ENCODE measurements at regions not wholly inside any gene's neighbourhood (a gene's known extent, or its start where the extent isn't known, plus 50 kb on each side); places are given as distances from the start of the nearest gene placed in this dataset.

- Histone ChIP-seq H3K4me3 (replicated peaks in 1 of 3; ENCODE audit: insufficient read depth in 1 of 3, low read depth in 2 of 3, low read length in 3 of 3) (no peak overlapping the region), H3K4me2 (ENCODE audit: low read depth, low read length) (no peak overlapping the region), H3K9ac (ENCODE audit: insufficient read depth, low read depth, low read length) (no peak overlapping the region), H2AFZ (ENCODE audit: low read length) (no peak overlapping the region), H3K27me3 (ENCODE audit: control insufficient read depth in 1 of 2, insufficient read depth in 2 of 2, low read length in 2 of 2) (peaks cover 4 to 76% of the 10 kb centered on the region in 2 experiments), H3K36me3 (replicated peaks in 1 of 2; ENCODE audit: control insufficient read depth in 1 of 2, insufficient read depth in 2 of 2, low read length in 2 of 2) (no peaks in the 10 kb centered on the region), H3K9me3 (ENCODE audit: low read length) (no peaks in the 10 kb centered on the region), H3K27ac (ENCODE audit: extremely low read length, insufficient read depth, low read length) (no peak overlapping the region), H3K4me1 (ENCODE audit: insufficient read depth, low read length) (no peaks in the 10 kb centered on the region), H4K20me1 (ENCODE audit: insufficient read depth, low read length) (no peaks in the 10 kb centered on the region), H3K79me2 (ENCODE audit: insufficient read depth, low read length) (no peaks in the 10 kb centered on the region)
- TF ChIP-seq FOXA3 (CRISPR knock-in tag; IDR thresholded peaks at IDR 0.05) (no peak), ZNF496 (CRISPR knock-in tag; IDR thresholded peaks at IDR 0.05; ENCODE audit: insufficient replicate concordance) (no peak), PHF20 (CRISPR knock-in tag; IDR thresholded peaks at IDR 0.05) (no peak), LCORL (IDR thresholded peaks at IDR 0.05) (no peak), LCORL (CRISPR knock-in tag; IDR thresholded peaks at IDR 0.05) (no peak)
- DNase-seq (ENCODE audit: low spot score) (no peak), ATAC-seq (no peak), FAIRE-seq (no peak)
- WGBS (ENCODE audit: low lambda C conversion rate) = 19% methylated on average over 4 of the region's 11 CpGs
- POLR2A ChIA-PET = no interaction called here
- in situ Hi-C loops (cut with HindIII; ENCODE audit: extremely low pct_ligation_motif_present, low pct_unique_long_range_greater_than_20kb) = no loop called here
- intact Hi-C loops (cut with micrococcal nuclease; ENCODE audit: unreplicated experiment) = no loop called here
- no TSS peak for BruUV-seq (replicated peaks)
- CTCF ChIA-PET (ENCODE audit: low intra/inter-chr PET ratio, low total read pairs) = no interaction called here
Observed at GRCh38 chr22:47398491-47398890, 636.0 kb downstream of the TBC1D22A start.

GRCh38 chr22:47397673-47398072 lies 635.2 kb downstream of the TBC1D22A start:
- Histone ChIP-seq H3K36me3 (replicated peaks in 1 of 2; ENCODE audit: control insufficient read depth in 1 of 2, insufficient read depth in 2 of 2, low read length in 2 of 2) (no peaks in the 10 kb centered on the region), H2AFZ (ENCODE audit: low read length) (no peak overlapping the region), H3K9ac (ENCODE audit: insufficient read depth, low read depth, low read length) (no peak overlapping the region), H3K4me3 (replicated peaks in 1 of 3; ENCODE audit: insufficient read depth in 1 of 3, low read depth in 2 of 3, low read length in 3 of 3) (no peak overlapping the region), H4K20me1 (ENCODE audit: insufficient read depth, low read length) (no peaks in the 10 kb centered on the region), H3K4me1 (ENCODE audit: insufficient read depth, low read length) (no peaks in the 10 kb centered on the region), H3K79me2 (ENCODE audit: insufficient read depth, low read length) (no peaks in the 10 kb centered on the region), H3K4me2 (ENCODE audit: low read depth, low read length) (no peak overlapping the region), H3K27ac (ENCODE audit: extremely low read length, insufficient read depth, low read length) (no peak overlapping the region), H3K27me3 (ENCODE audit: control insufficient read depth in 1 of 2, insufficient read depth in 2 of 2, low read length in 2 of 2) (peaks cover 4 to 77% of the 10 kb centered on the region in 2 experiments; a peak in 4 of 5 replicates), H3K9me3 (ENCODE audit: low read length) (no peaks in the 10 kb centered on the region)
- intact Hi-C loops (cut with micrococcal nuclease; ENCODE audit: unreplicated experiment) (no loop called here), in situ Hi-C loops (cut with HindIII; ENCODE audit: extremely low pct_ligation_motif_present, low pct_unique_long_range_greater_than_20kb) (no loop called here)
- ATAC-seq = no peak
- 0% methylated on average over 3 of the region's 9 CpGs for WGBS (ENCODE audit: low lambda C conversion rate)
- no TSS peak for BruUV-seq (replicated peaks)
- ChIA-PET POLR2A (no interaction called here), CTCF (ENCODE audit: low intra/inter-chr PET ratio, low total read pairs) (no interaction called here)
- no peak for FAIRE-seq
- TF ChIP-seq ZNF382 (CRISPR knock-in tag; IDR thresholded peaks at IDR 0.05; ENCODE audit: borderline replicate concordance) = no peak
- TF ChIP-seq NCOA2 (CRISPR knock-in tag; IDR thresholded peaks at IDR 0.05) = no peak
- no peak for TF ChIP-seq TAF15 (IDR thresholded peaks at IDR 0.05; ENCODE audit: low read depth, low read length, poor library complexity, severe bottlenecking)
- TF ChIP-seq IRF2 (CRISPR knock-in tag; IDR thresholded peaks at IDR 0.05) = no peak
- no peak for TF ChIP-seq ZNF232 (CRISPR knock-in tag; IDR thresholded peaks at IDR 0.05; ENCODE audit: borderline replicate concordance)
- TF ChIP-seq ZNF276 (CRISPR knock-in tag; IDR thresholded peaks at IDR 0.05; ENCODE audit: low read depth) = no peak
- TF ChIP-seq SRF (IDR thresholded peaks at IDR 0.05; ENCODE audit: low read depth, low read length) = no peak
- no peak for TF ChIP-seq ZNF282 (IDR thresholded peaks at IDR 0.05; ENCODE audit: partially characterized antibody)
- TF ChIP-seq ZNF510 (CRISPR knock-in tag; IDR thresholded peaks at IDR 0.05; ENCODE audit: low read depth) = no peak
- TF ChIP-seq TEAD2 (CRISPR knock-in tag; IDR thresholded peaks at IDR 0.05) = no peak
- DNase-seq (ENCODE audit: low spot score) = no peak

Data from HepG2 (cell line).